ENCODE measurements at regions not wholly inside any gene's neighbourhood (a gene's known extent, or its start where the extent isn't known, plus 50 kb on each side); places are given as distances from the start of the nearest gene placed in this dataset.

- TF ChIP-seq ARNT (IDR thresholded peaks at IDR 0.05) (no peak), TARDBP (IDR thresholded peaks at IDR 0.05) (no peak), SUZ12 (IDR thresholded peaks at IDR 0.05) (no peak), FOXA1 (IDR thresholded peaks at IDR 0.05) (no peak)
Observed at GRCh38 chr2:155600296-155600695, 732.2 kb downstream of the NR4A2 start.
